H9 (cell line): ENCODE measurements at regions not wholly inside any gene's neighbourhood (a gene's known extent, or its start where the extent isn't known, plus 50 kb on each side); places are given as distances from the start of the nearest gene placed in this dataset.

Experiments used
- DNase-seq: peaks from one replicate; pipeline ENCODE4 v3.0.0-alpha.2; 2017
- H2AFZ ChIP-seq: one replicate; pipeline ENCODE4 v1.6.1; 2013; ENCODE audit warnings: mild to moderate bottlenecking, low read length, control low read depth, moderate library complexity
- H2AK5ac ChIP-seq: 2 replicates; pipeline ENCODE4 v1.6.1; 2013; ENCODE audit warnings: low read length, control low read depth, mixed read lengths; ENCODE audit not compliant: insufficient read length
- H2BK120ac ChIP-seq: one replicate; pipeline ENCODE4 v1.6.1; 2013; ENCODE audit warnings: low read depth, mild to moderate bottlenecking, low read length, control low read depth, inconsistent platforms; ENCODE audit not compliant: poor library complexity, severe bottlenecking
- H2BK12ac ChIP-seq: 2 replicates; pipeline ENCODE4 v1.6.1; 2013; ENCODE audit warnings: low read length, control low read depth, mixed read lengths, low read depth; ENCODE audit not compliant: insufficient read length
- H2BK15ac ChIP-seq: 2 replicates; pipeline ENCODE4 v1.6.1; 2013; ENCODE audit warnings: low read depth, low read length, control low read depth
- H2BK20ac ChIP-seq: one replicate; pipeline ENCODE4 v1.6.1; 2013; ENCODE audit warnings: low read depth, mild to moderate bottlenecking, low read length, control low read depth, inconsistent platforms; ENCODE audit not compliant: poor library complexity, severe bottlenecking
- H2BK5ac ChIP-seq: 2 replicates; pipeline ENCODE4 v1.6.1; 2013; ENCODE audit warnings: low read length, control low read depth, mixed read lengths; ENCODE audit not compliant: insufficient read length
- H3K14ac ChIP-seq: 2 replicates; pipeline ENCODE4 v1.6.1; 2013; ENCODE audit warnings: low read length, control low read depth; ENCODE audit not compliant: insufficient read depth
- H3K18ac ChIP-seq: 2 replicates; pipeline ENCODE4 v1.6.1; 2013; ENCODE audit warnings: low read depth, mild to moderate bottlenecking, mixed read lengths, low read length, control low read depth; ENCODE audit not compliant: insufficient read length
- H3K23ac ChIP-seq: 2 replicates; pipeline ENCODE4 v1.6.1; 2013; ENCODE audit warnings: low read length, control low read depth, mixed read lengths, low read depth; ENCODE audit not compliant: insufficient read length
- H3K23me2 ChIP-seq: 2 replicates; pipeline ENCODE4 v1.6.1; 2013; ENCODE audit warnings: low read depth, mild to moderate bottlenecking, mixed read lengths, low read length, control low read depth; ENCODE audit not compliant: insufficient read length, poor library complexity, severe bottlenecking
- H3K27ac ChIP-seq: 2 replicates; pipeline ENCODE4 v1.5.1; 2013; ENCODE audit warnings: low read length, control low read depth, mixed read lengths, low read depth; ENCODE audit not compliant: insufficient read length
- H3K27me3 ChIP-seq: 2 replicates; pipeline ENCODE4 v1.6.1; 2013; ENCODE audit warnings: low read length, control low read depth, inconsistent platforms; ENCODE audit not compliant: insufficient read depth
- H3K4ac ChIP-seq: 2 replicates; pipeline ENCODE4 v1.6.1; 2013; ENCODE audit warnings: low read depth, mild to moderate bottlenecking, control low read depth, inconsistent platforms, low read length, moderate library complexity
- H3K4me1 ChIP-seq: 2 replicates; pipeline ENCODE4 v1.6.1; 2013; ENCODE audit warnings: low read length, control low read depth, inconsistent platforms; ENCODE audit not compliant: insufficient read depth
- H3K4me2 ChIP-seq: 2 replicates; pipeline ENCODE4 v1.6.1; 2013; ENCODE audit warnings: low read length, control low read depth, mixed read lengths; ENCODE audit not compliant: insufficient read length, insufficient read depth
- H3K56ac ChIP-seq: 2 replicates; pipeline ENCODE4 v1.6.1; 2013; ENCODE audit warnings: low read depth, mild to moderate bottlenecking, mixed read lengths, low read length, control low read depth; ENCODE audit not compliant: insufficient read length
- H3K79me1 ChIP-seq: 2 replicates; pipeline ENCODE4 v1.6.1; 2013; ENCODE audit warnings: low read depth, mild to moderate bottlenecking, moderate library complexity, low read length, control low read depth, inconsistent platforms; ENCODE audit not compliant: insufficient read depth, poor library complexity, severe bottlenecking
- H3K79me2 ChIP-seq: 2 replicates; pipeline ENCODE4 v1.6.1; 2013; ENCODE audit warnings: low read length, control low read depth, inconsistent platforms; ENCODE audit not compliant: insufficient read depth
- H3K9ac ChIP-seq: 2 replicates; pipeline ENCODE4 v1.6.1; 2013; ENCODE audit warnings: low read length, control low read depth, mixed read lengths; ENCODE audit not compliant: insufficient read length; ENCODE audit errors: extremely low read depth
- H3K9me3 ChIP-seq: one replicate; pipeline ENCODE4 v1.6.1; 2013; ENCODE audit warnings: low read depth, low read length, inconsistent platforms; ENCODE audit not compliant: control insufficient read depth
- H3T11ph ChIP-seq: one replicate; pipeline ENCODE4 v1.6.1; 2013; ENCODE audit warnings: mild to moderate bottlenecking, low read length, control low read depth, inconsistent platforms
- H4K20me1 ChIP-seq: one replicate; pipeline ENCODE4 v1.6.1; 2013; ENCODE audit not compliant: control insufficient read depth, insufficient read length, insufficient read depth
- H4K5ac ChIP-seq: 2 replicates; pipeline ENCODE4 v1.6.1; 2013; ENCODE audit warnings: low read depth, mild to moderate bottlenecking, mixed read lengths, low read length, control low read depth; ENCODE audit not compliant: insufficient read length
- H4K8ac ChIP-seq: replicated peaks from 2 replicates; pipeline ENCODE4 v1.6.1; 2013; ENCODE audit warnings: low read length, control low read depth, mixed read lengths, low read depth; ENCODE audit not compliant: insufficient read length
- H4K91ac ChIP-seq: 2 replicates; pipeline ENCODE4 v1.6.1; 2013; ENCODE audit warnings: low read depth, mild to moderate bottlenecking, moderate library complexity, mixed read lengths, low read length, control low read depth; ENCODE audit not compliant: insufficient read length
- H3K27ac Mint-ChIP-seq, 3 experiments: 2 replicates in 2 of 3; 3 replicates in 1 of 3; pipeline ENCODE4 v1.8.0; 2020 to 2021; ENCODE audit warnings: mixed read lengths in 3 of 3, mild to moderate bottlenecking in 1 of 3, moderate library complexity in 1 of 3
- H3K27me3 Mint-ChIP-seq: 2 replicates; pipeline ENCODE4 v1.8.0; 2021; ENCODE audit warnings: low read depth, mild to moderate bottlenecking, moderate library complexity, mixed read lengths
- H3K36me3 Mint-ChIP-seq, 3 experiments: 2 replicates in 2 of 3; 3 replicates in 1 of 3; pipeline ENCODE4 v1.8.0; 2020 to 2021; ENCODE audit warnings: low read depth in 3 of 3, mixed read lengths in 3 of 3; ENCODE audit not compliant: insufficient read depth in 1 of 3
- H3K4me1 Mint-ChIP-seq, 2 experiments: 2 replicates each; pipeline ENCODE4 v1.8.0; 2020; ENCODE audit warnings: mixed read lengths in 2 of 2
- H3K4me3 Mint-ChIP-seq, 2 experiments: 2 replicates in 1 of 2; 3 replicates in 1 of 2; pipeline ENCODE4 v1.8.0; 2020 to 2021; ENCODE audit warnings: mild to moderate bottlenecking in 2 of 2, mixed read lengths in 2 of 2, moderate library complexity in 1 of 2
- H3K9me3 Mint-ChIP-seq, 2 experiments: 2 replicates in 1 of 2; 3 replicates in 1 of 2; pipeline ENCODE4 v1.8.0; 2020; ENCODE audit warnings: mild to moderate bottlenecking in 2 of 2, mixed read lengths in 2 of 2, moderate library complexity in 1 of 2
- CTCF ChIP-seq: fragments of 200-600 bp; sonication (generic); conservative IDR thresholded peaks from 3 replicates; pipeline ENCODE4 v1.8.0; 2021; ENCODE audit warnings: antibody characterized with exemption, mild to moderate bottlenecking
- WGBS: extraction: QIAGEN DNeasy Blood & Tissue Kit; methylation state at CpG from one replicate; pipeline ENCODE4 v1.1.7; 2013; ENCODE audit warnings: missing lambda C conversion rate, low lambda C conversion rate, mixed read lengths; ENCODE audit not compliant: insufficient read length; ENCODE audit errors: extremely low coverage; 5-methylcytosine and 5-hydroxymethylcytosine counted together

- Histone ChIP-seq H3K4me1 (no peaks in the 10 kb centered on the region), H3K79me2 (no peaks in the 10 kb centered on the region), H3K23ac (no peak overlapping the region), H3K79me1 (no peaks in the 10 kb centered on the region), H3K18ac (no peak overlapping the region), H4K5ac (no peak overlapping the region), H3K27ac (no peak overlapping the region), H2BK5ac (no peak overlapping the region), H2BK20ac (no peak overlapping the region), H3K27me3 (no peaks in the 10 kb centered on the region), H2BK120ac (no peak overlapping the region), H2AK5ac (no peak overlapping the region), H2BK12ac (no peak overlapping the region), H3K56ac (no peak overlapping the region), H3K4me2 (no peak overlapping the region), H4K8ac (no peak overlapping the region), H3T11ph (no peak overlapping the region), H3K14ac (no peak overlapping the region), H2BK15ac (no peak overlapping the region), H4K20me1 (no peaks in the 10 kb centered on the region), H3K23me2 (no peaks in the 10 kb centered on the region), H3K9ac (no peak overlapping the region), H2AFZ (no peak overlapping the region), H4K91ac (no peak overlapping the region), H3K9me3 (no peaks in the 10 kb centered on the region), H3K4ac (no peak overlapping the region)
- Mint-ChIP-seq H3K9me3 (no peaks in the 10 kb centered on the region), H3K4me3 (no peak overlapping the region), H3K4me1 (peaks cover 5% of the 10 kb centered on the region in 2 experiments; a peak in 3 of 4 replicates), H3K36me3 (no peaks in the 10 kb centered on the region), H3K27me3 (no peaks in the 10 kb centered on the region), H3K27ac (no peak overlapping the region)
- TF ChIP-seq CTCF = no peak
- no CpG with 5 or more reads among the region's 3 CpGs for WGBS
- no peak for DNase-seq
These were observed 470.6 kb upstream of the GALNTL6 start for GRCh38 chr4:171342646-171343045.
